Fibroblast of pulmonary artery (primary cell): ENCODE measurements at regions not wholly inside any gene's neighbourhood (a gene's known extent, or its start where the extent isn't known, plus 50 kb on each side); places are given as distances from the start of the nearest gene placed in this dataset.
A peak's percentile ranks its signal among the peaks of the same experiment; 100 is the strongest.

ENCODE experiments used
- DNase-seq: peaks from one replicate; pipeline ENCODE4 v3.0.0-alpha.2; 2010; ENCODE audit warnings: low read depth
- H3K4me3 ChIP-seq: replicated peaks from 2 replicates; pipeline ENCODE4 v1.5.1; 2011; ENCODE audit warnings: low read depth, mild to moderate bottlenecking, control low read depth, low read length, moderate library complexity
- CTCF ChIP-seq: IDR thresholded peaks from 2 replicates; pipeline ENCODE4 v1.5.1; 2011; ENCODE audit warnings: mild to moderate bottlenecking, control low read depth, low read length, inconsistent platforms; ENCODE audit errors: missing control alignments

- no peak for DNase-seq
- no peak overlapping the region for H3K4me3 ChIP-seq
- no peak for TF ChIP-seq CTCF
These were observed 1069.0 kb downstream of the VRK1 start for GRCh38 chr14:97866195-97866594.

GRCh38 chr14:97866664-97867063, 1069.5 kb downstream of the VRK1 start:
- DNase-seq, result no peak
- no peak overlapping the region for H3K4me3 ChIP-seq
- no peak for TF ChIP-seq CTCF

- no peak overlapping the region for H3K4me3 ChIP-seq
- TF ChIP-seq CTCF, result no peak
These were observed 1076.1 kb downstream of the VRK1 start for GRCh38 chr14:97873291-97873690.

GRCh38 chr14:97874394-97874793, 1077.2 kb downstream of the VRK1 start:
- H3K4me3 ChIP-seq, result no peak overlapping the region
- no peak for DNase-seq
- TF ChIP-seq CTCF, result no peak

More at GRCh38 chr14:97873291-97873690, 1076.1 kb downstream of the VRK1 start:
- DNase-seq, result no peak

GRCh38 chr14:97878206-97878605, 1081.0 kb downstream of the VRK1 start:
- no peak for TF ChIP-seq CTCF
- DNase-seq, result no peak
- no peak overlapping the region for H3K4me3 ChIP-seq

- no peak for TF ChIP-seq CTCF
- no peak overlapping the region for H3K4me3 ChIP-seq
- peak; percentile 15 for DNase-seq
These were observed 1081.5 kb downstream of the VRK1 start for GRCh38 chr14:97878727-97879126.

GRCh38 chr14:97887690-97888089, 1090.5 kb downstream of the VRK1 start:
- no peak for TF ChIP-seq CTCF
- no peak for DNase-seq
- no peak overlapping the region for H3K4me3 ChIP-seq
